Spleen (tissue), 7 donors: ENCODE measurements at regions not wholly inside any gene's neighbourhood (a gene's known extent, or its start where the extent isn't known, plus 50 kb on each side); places are given as distances from the start of the nearest gene placed in this dataset.

Experiments used
- CTCF ChIP-seq, 11 experiments: fragments of 200-600 bp in 7 of 11; fragments of 450-650 bp in 4 of 11; sonication (generic) in 4 of 11; IDR thresholded peaks in 8 of 11; conservative IDR thresholded peaks in 3 of 11; 1 replicate in 7 of 11; 2 replicates in 4 of 11; pipeline versions ENCODE4 v1.4.0 to v1.8.0; 2016 to 2021; ENCODE audit warnings: antibody characterized with exemption in 11 of 11, inconsistent platforms in 4 of 11, mild to moderate bottlenecking in 1 of 11
- POLR2AphosphoS5 ChIP-seq, 3 donors: sonication (generic); formaldehyde crosslinking; IDR thresholded peaks; one replicate each; pipeline ENCODE4 v1.5.1; 2017; ENCODE audit warnings: antibody characterized with exemption in 3 of 3
- donor health status: DM: no; HTN: no; CAD: no; lungs with moderate emphysema.
- donor health status: DM: no; HTN: no; CAD: no.
- donor health status: DM: no; HTN: no; CAD: no.

DNA sequence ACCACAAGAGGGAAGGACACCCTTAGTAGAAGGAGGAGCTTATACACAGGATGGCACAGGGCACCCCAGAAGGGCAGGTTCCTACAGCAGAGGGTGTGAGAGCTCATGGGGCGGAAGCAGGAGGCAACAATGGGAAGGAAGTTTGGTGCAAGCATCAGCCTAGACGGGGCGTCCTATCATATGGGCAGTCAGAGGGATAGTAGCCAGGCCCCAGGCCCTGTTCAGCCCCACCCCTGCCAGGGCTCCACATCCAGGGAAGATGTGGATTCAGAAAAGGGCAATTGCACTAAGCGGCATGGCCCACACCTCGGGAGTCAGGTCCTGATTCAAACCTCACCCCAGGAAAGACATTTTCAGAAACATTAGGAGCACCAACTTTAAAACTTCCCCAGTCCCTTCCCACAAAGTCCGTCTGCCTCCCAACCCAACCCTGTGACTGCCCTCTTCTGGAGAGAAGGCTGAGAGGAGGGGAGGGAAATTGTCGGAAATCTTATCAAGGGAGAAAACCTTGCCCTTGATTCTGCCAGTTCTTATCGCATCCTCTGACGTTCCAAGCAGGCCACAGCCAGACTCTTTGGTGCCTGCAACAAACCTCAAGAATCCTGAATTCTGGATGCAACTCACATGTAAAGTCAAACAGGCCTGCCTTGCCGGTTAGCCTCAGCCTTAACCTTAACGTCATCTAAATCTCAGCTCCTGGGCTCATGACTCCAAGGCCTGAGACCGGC lies 198.8 kb upstream of the CDH5 start:
- TF ChIP-seq CTCF (IDR thresholded peaks at IDR 0.05 in 8 of 11, conservative IDR thresholded peaks at IDR 0.05 in 3 of 11), result peak in 1 of 11 experiments; percentile 18
- TF ChIP-seq POLR2AphosphoS5 (IDR thresholded peaks at IDR 0.05), result no peak
